ENCODE measurements at regions not wholly inside any gene's neighbourhood (a gene's known extent, or its start where the extent isn't known, plus 50 kb on each side); places are given as distances from the start of the nearest gene placed in this dataset.

DNA sequence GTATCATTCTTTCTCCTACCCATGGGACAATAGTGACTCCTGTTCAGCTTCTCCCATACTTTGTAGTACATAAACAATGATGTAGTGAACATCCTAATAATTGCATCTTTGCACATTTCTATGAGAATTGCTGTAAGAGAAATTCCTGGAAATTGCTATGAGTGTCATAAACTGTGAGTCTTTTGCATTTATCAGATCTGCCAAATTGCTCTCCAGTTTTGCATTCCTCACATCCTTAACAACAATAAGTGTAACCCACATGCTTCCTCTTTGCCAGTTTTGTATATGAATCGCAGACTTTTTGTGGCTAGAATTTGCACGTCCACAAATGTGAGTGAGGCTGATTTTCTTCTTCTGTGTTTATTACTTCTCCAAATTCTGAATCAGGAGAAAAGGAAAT, 124.0 kb upstream of the TBX5 start:
- TF ChIP-seq, protein P1, sequence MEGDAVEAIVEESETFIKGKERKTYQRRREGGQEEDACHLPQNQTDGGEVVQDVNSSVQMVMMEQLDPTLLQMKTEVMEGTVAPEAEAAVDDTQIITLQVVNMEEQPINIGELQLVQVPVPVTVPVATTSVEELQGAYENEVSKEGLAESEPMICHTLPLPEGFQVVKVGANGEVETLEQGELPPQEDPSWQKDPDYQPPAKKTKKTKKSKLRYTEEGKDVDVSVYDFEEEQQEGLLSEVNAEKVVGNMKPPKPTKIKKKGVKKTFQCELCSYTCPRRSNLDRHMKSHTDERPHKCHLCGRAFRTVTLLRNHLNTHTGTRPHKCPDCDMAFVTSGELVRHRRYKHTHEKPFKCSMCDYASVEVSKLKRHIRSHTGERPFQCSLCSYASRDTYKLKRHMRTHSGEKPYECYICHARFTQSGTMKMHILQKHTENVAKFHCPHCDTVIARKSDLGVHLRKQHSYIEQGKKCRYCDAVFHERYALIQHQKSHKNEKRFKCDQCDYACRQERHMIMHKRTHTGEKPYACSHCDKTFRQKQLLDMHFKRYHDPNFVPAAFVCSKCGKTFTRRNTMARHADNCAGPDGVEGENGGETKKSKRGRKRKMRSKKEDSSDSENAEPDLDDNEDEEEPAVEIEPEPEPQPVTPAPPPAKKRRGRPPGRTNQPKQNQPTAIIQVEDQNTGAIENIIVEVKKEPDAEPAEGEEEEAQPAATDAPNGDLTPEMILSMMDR (IDR thresholded peaks at IDR 0.05; ENCODE audit: borderline replicate concordance, extremely low read depth, low read length, poor library complexity, severe bottlenecking): no peak
- no peak for TF ChIP-seq EZH2 (IDR thresholded peaks at IDR 0.05; ENCODE audit: borderline replicate concordance, low read depth, low read length, severe bottlenecking)

All from DND-41 (cell line).